SK-N-SH treated with all-trans-retinoic acid at 6 μM for 48 hours (cell line): ENCODE measurements at regions not wholly inside any gene's neighbourhood (a gene's known extent, or its start where the extent isn't known, plus 50 kb on each side); places are given as distances from the start of the nearest gene placed in this dataset.

ENCODE experiments used
- ATAC-seq: fragments of 200-7000 bp; cut with Tn5 transposase; 3 replicates; pipeline ENCODE4 v1.9.1; 2020; ENCODE audit warnings: mild to moderate bottlenecking, moderate library complexity
- ARNTL ChIP-seq: fragments of 450-650 bp; formaldehyde crosslinking; IDR thresholded peaks from 2 replicates; pipeline ENCODE4 v1.5.0; 2020; ENCODE audit warnings: low read depth, mild to moderate bottlenecking, moderate library complexity, borderline replicate concordance
- CREB5 ChIP-seq: fragments of 250-450 bp; sonication (Bioruptor Pico); IDR thresholded peaks from 2 replicates; pipeline ENCODE4 v1.5.1; 2020; ENCODE audit warnings: low read depth, mild to moderate bottlenecking, moderate library complexity
- CSDC2 ChIP-seq: fragments of 250-450 bp; sonication (Bioruptor Pico); IDR thresholded peaks from 2 replicates; pipeline ENCODE4 v1.5.0; 2020; ENCODE audit warnings: mild to moderate bottlenecking, moderate library complexity
- CSRNP3 ChIP-seq: fragments of 250-450 bp; sonication (Bioruptor Pico); IDR thresholded peaks from 2 replicates; pipeline ENCODE4 v1.5.1; 2021; ENCODE audit warnings: mild to moderate bottlenecking, moderate library complexity
- ESRRG ChIP-seq: fragments of 250-450 bp; sonication (Bioruptor Pico); IDR thresholded peaks from 2 replicates; pipeline ENCODE4 v1.6.1; 2021; ENCODE audit warnings: mild to moderate bottlenecking
- ISL1 ChIP-seq: fragments of 250-450 bp; sonication (Bioruptor Pico); IDR thresholded peaks from 2 replicates; pipeline ENCODE4 v2.1.2; 2022; ENCODE audit warnings: mild to moderate bottlenecking, moderate library complexity
- PPARA ChIP-seq: fragments of 250-450 bp; sonication (Bioruptor Pico); IDR thresholded peaks from 2 replicates; pipeline ENCODE4 v1.5.0; 2020; ENCODE audit warnings: mild to moderate bottlenecking, borderline replicate concordance
- RARB ChIP-seq: fragments of 250-450 bp; sonication (Bioruptor Pico); IDR thresholded peaks from 2 replicates; pipeline ENCODE4 v1.8.0; 2021; ENCODE audit warnings: mild to moderate bottlenecking, moderate library complexity
- TCF4 ChIP-seq: fragments of 250-450 bp; sonication (Bioruptor Pico); IDR thresholded peaks from 2 replicates; pipeline ENCODE4 v1.8.0; 2021; ENCODE audit warnings: mild to moderate bottlenecking, moderate library complexity, borderline replicate concordance
- ZC3H10 ChIP-seq: fragments of 250-450 bp; sonication (Bioruptor Pico); IDR thresholded peaks from 2 replicates; pipeline ENCODE4 v1.5.1; 2021; ENCODE audit warnings: mild to moderate bottlenecking, moderate library complexity
- ZFP30 ChIP-seq: fragments of 450-650 bp; formaldehyde crosslinking; IDR thresholded peaks from 2 replicates; pipeline ENCODE4 v1.5.0; 2022; ENCODE audit warnings: mild to moderate bottlenecking, moderate library complexity
- ZNF70 ChIP-seq: fragments of 450-650 bp; formaldehyde crosslinking; IDR thresholded peaks from 2 replicates; pipeline ENCODE4 v1.5.0; 2020; ENCODE audit warnings: mild to moderate bottlenecking, moderate library complexity
- ZNF8 ChIP-seq: fragments of 450-650 bp; formaldehyde crosslinking; IDR thresholded peaks from 2 replicates; pipeline ENCODE4 v1.5.0; 2020; ENCODE audit warnings: mild to moderate bottlenecking, moderate library complexity
- TF ChIP-seq, protein P1 (sequence below): fragments of 250-450 bp; sonication (Bioruptor Pico); IDR thresholded peaks from 2 replicates; pipeline ENCODE4 v1.5.0; 2020; ENCODE audit warnings: mild to moderate bottlenecking, moderate library complexity
- TF ChIP-seq, protein P2 (sequence below): fragments of 250-450 bp; sonication (Bioruptor Pico); IDR thresholded peaks from 2 replicates; pipeline ENCODE4 v1.8.0; 2020; ENCODE audit warnings: mild to moderate bottlenecking, moderate library complexity, borderline replicate concordance
- TF ChIP-seq, protein P3 (sequence below): fragments of 250-450 bp; sonication (Bioruptor Pico); IDR thresholded peaks from 2 replicates; pipeline ENCODE4 v1.8.0; 2021; ENCODE audit warnings: low read depth, mild to moderate bottlenecking, moderate library complexity, borderline replicate concordance

- ATAC-seq = no peak
Observed at GRCh38 chr3:87581240-87581639, 304.9 kb upstream of the POU1F1 start.

DNA sequence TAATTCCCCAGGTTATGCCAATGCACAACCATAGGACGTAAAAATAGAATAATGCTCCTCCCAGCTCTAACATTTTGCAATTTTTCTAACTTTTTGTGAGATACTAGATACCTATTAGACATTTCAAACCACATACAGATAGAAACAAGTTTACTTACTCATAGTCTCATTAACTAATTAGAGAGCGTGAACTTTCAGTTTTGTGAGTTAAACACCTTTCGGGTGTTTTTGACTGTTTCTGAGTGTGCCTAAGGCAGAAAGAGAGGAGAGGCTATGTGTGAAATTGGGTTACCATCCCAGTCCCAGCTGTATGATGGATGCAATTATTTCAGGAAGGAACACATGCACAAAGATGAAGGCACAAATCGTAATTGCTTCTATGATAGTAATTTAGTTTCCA, 300.4 kb upstream of the POU1F1 start:
- TF ChIP-seq, protein P1, sequence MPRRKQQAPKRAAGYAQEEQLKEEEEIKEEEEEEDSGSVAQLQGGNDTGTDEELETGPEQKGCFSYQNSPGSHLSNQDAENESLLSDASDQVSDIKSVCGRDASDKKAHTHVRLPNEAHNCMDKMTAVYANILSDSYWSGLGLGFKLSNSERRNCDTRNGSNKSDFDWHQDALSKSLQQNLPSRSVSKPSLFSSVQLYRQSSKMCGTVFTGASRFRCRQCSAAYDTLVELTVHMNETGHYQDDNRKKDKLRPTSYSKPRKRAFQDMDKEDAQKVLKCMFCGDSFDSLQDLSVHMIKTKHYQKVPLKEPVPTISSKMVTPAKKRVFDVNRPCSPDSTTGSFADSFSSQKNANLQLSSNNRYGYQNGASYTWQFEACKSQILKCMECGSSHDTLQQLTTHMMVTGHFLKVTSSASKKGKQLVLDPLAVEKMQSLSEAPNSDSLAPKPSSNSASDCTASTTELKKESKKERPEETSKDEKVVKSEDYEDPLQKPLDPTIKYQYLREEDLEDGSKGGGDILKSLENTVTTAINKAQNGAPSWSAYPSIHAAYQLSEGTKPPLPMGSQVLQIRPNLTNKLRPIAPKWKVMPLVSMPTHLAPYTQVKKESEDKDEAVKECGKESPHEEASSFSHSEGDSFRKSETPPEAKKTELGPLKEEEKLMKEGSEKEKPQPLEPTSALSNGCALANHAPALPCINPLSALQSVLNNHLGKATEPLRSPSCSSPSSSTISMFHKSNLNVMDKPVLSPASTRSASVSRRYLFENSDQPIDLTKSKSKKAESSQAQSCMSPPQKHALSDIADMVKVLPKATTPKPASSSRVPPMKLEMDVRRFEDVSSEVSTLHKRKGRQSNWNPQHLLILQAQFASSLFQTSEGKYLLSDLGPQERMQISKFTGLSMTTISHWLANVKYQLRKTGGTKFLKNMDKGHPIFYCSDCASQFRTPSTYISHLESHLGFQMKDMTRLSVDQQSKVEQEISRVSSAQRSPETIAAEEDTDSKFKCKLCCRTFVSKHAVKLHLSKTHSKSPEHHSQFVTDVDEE = no peak
- TF ChIP-seq ISL1 (no peak), ESRRG (CRISPR knock-in tag) (no peak), TCF4 (CRISPR knock-in tag) (no peak), ZNF70 (CRISPR knock-in tag) (no peak), PPARA (no peak), CSRNP3 (CRISPR knock-in tag) (no peak), CREB5 (CRISPR knock-in tag) (no peak), ZNF8 (no peak), ZFP30 (no peak)
- TF ChIP-seq, protein P2, sequence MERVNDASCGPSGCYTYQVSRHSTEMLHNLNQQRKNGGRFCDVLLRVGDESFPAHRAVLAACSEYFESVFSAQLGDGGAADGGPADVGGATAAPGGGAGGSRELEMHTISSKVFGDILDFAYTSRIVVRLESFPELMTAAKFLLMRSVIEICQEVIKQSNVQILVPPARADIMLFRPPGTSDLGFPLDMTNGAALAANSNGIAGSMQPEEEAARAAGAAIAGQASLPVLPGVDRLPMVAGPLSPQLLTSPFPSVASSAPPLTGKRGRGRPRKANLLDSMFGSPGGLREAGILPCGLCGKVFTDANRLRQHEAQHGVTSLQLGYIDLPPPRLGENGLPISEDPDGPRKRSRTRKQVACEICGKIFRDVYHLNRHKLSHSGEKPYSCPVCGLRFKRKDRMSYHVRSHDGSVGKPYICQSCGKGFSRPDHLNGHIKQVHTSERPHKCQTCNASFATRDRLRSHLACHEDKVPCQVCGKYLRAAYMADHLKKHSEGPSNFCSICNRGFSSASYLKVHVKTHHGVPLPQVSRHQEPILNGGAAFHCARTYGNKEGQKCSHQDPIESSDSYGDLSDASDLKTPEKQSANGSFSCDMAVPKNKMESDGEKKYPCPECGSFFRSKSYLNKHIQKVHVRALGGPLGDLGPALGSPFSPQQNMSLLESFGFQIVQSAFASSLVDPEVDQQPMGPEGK (CRISPR knock-in tag) = no peak
- TF ChIP-seq, protein P3, sequence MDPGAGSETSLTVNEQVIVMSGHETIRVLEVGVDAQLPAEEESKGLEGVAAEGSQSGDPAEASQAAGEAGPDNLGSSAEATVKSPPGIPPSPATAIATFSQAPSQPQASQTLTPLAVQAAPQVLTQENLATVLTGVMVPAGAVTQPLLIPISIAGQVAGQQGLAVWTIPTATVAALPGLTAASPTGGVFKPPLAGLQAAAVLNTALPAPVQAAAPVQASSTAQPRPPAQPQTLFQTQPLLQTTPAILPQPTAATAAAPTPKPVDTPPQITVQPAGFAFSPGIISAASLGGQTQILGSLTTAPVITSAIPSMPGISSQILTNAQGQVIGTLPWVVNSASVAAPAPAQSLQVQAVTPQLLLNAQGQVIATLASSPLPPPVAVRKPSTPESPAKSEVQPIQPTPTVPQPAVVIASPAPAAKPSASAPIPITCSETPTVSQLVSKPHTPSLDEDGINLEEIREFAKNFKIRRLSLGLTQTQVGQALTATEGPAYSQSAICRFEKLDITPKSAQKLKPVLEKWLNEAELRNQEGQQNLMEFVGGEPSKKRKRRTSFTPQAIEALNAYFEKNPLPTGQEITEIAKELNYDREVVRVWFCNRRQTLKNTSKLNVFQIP (CRISPR knock-in tag) = no peak
- no peak for ATAC-seq

More at GRCh38 chr3:87581240-87581639, 304.9 kb upstream of the POU1F1 start:
- TF ChIP-seq CSDC2 (CRISPR knock-in tag) = no peak
- TF ChIP-seq ARNTL = no peak
- no peak for TF ChIP-seq RARB (CRISPR knock-in tag)

- ATAC-seq = no peak
- no peak for TF ChIP-seq PPARA
- TF ChIP-seq ZNF70 (CRISPR knock-in tag) = no peak
- no peak for TF ChIP-seq ZC3H10 (CRISPR knock-in tag)
- TF ChIP-seq, protein P2 (CRISPR knock-in tag) = no peak
- TF ChIP-seq, protein P1 = no peak
- no peak for TF ChIP-seq ESRRG (CRISPR knock-in tag)
Observed at GRCh38 chr3:87575550-87575949, 299.2 kb upstream of the POU1F1 start.
